ENCODE measurements at regions not wholly inside any gene's neighbourhood (a gene's known extent, or its start where the extent isn't known, plus 50 kb on each side); places are given as distances from the start of the nearest gene placed in this dataset.

GRCh38 chr13:105567951-105568525, 967.4 kb downstream of the EFNB2 start:
- DNase-seq (ENCODE audit: low read depth, low spot score) = no peak

GRCh38 chr13:105565136-105565727, 970.2 kb downstream of the EFNB2 start:
- DNase-seq (ENCODE audit: low read depth, low spot score) = no peak

GRCh38 chr13:105552078-105552477, 983.4 kb downstream of the EFNB2 start:
- DNase-seq (ENCODE audit: low read depth, low spot score) = no peak

- DNase-seq (ENCODE audit: low read depth, low spot score) = no peak
Measured at GRCh38 chr13:105547851-105548250, 987.6 kb downstream of the EFNB2 start.

GRCh38 chr13:105545811-105546210, 989.7 kb downstream of the EFNB2 start:
- no peak for DNase-seq (ENCODE audit: low read depth, low spot score)

- no peak for DNase-seq (ENCODE audit: low read depth, low spot score)
Measured at GRCh38 chr13:105543742-105544141, 991.7 kb downstream of the EFNB2 start.

GRCh38 chr13:105541565-105541964, 993.9 kb downstream of the EFNB2 start:
- no peak for DNase-seq (ENCODE audit: low read depth, low spot score)

- DNase-seq (ENCODE audit: low read depth, low spot score) = no peak
Measured at GRCh38 chr13:105538346-105538745, 997.1 kb downstream of the EFNB2 start.

- DNase-seq (ENCODE audit: low read depth, low spot score) = no peak
Measured at GRCh38 chr13:105537113-105537512, 998.3 kb downstream of the EFNB2 start.

GRCh38 chr13:105530468-105530867, 1005.0 kb downstream of the EFNB2 start:
- DNase-seq (ENCODE audit: low read depth, low spot score) = no peak

- no peak for DNase-seq (ENCODE audit: low read depth, low spot score)
Measured at GRCh38 chr13:105527127-105527526, 1008.3 kb downstream of the EFNB2 start.

- no peak for DNase-seq (ENCODE audit: low read depth, low spot score)
Measured at GRCh38 chr13:105519771-105520170, 1015.7 kb downstream of the EFNB2 start.

GRCh38 chr13:105518086-105518485, 1017.4 kb downstream of the EFNB2 start:
- DNase-seq (ENCODE audit: low read depth, low spot score) = no peak

GRCh38 chr13:105514401-105514800, 1021.1 kb downstream of the EFNB2 start:
- DNase-seq (ENCODE audit: low read depth, low spot score) = no peak

- no peak for DNase-seq (ENCODE audit: low read depth, low spot score)
Measured at GRCh38 chr13:105513448-105513847, 1022.0 kb downstream of the EFNB2 start.

GRCh38 chr13:105509981-105510762, 1025.3 kb downstream of the EFNB2 start:
- DNase-seq (ENCODE audit: low read depth, low spot score) = no peak

GRCh38 chr13:105506463-105506862, 1029.0 kb downstream of the EFNB2 start:
- DNase-seq (ENCODE audit: low read depth, low spot score) = no peak

GRCh38 chr13:105502193-105502592, 1033.3 kb downstream of the EFNB2 start:
- DNase-seq (ENCODE audit: low read depth, low spot score) = no peak

- no peak for DNase-seq (ENCODE audit: low read depth, low spot score)
Measured at GRCh38 chr13:105497597-105497996, 1037.9 kb downstream of the EFNB2 start.

- no peak for DNase-seq (ENCODE audit: low read depth, low spot score)
Measured at GRCh38 chr13:105492216-105492615, 1043.2 kb downstream of the EFNB2 start.

- no peak for DNase-seq (ENCODE audit: low read depth, low spot score)
Measured at GRCh38 chr13:105491345-105491744, 1044.1 kb downstream of the EFNB2 start.

GRCh38 chr13:105485081-105485480, 1050.4 kb downstream of the EFNB2 start:
- no peak for DNase-seq (ENCODE audit: low read depth, low spot score)

All from pulmonary artery endothelial cell (primary cell).